Skeletal muscle tissue (tissue), 3 donors: ENCODE measurements at regions not wholly inside any gene's neighbourhood (a gene's known extent, or its start where the extent isn't known, plus 50 kb on each side); places are given as distances from the start of the nearest gene placed in this dataset.

Source experiments
- H3K27ac ChIP-seq: one replicate; pipeline ENCODE4 v1.7.0; 2013; ENCODE audit warnings: mild to moderate bottlenecking, low read depth, low read length, inconsistent platforms
- H3K27me3 ChIP-seq, 3 donors: one replicate each; pipeline ENCODE4 v1.7.0; 2013; ENCODE audit warnings: low read length in 3 of 3; ENCODE audit not compliant: control insufficient read depth in 3 of 3, insufficient read depth in 3 of 3
- H3K36me3 ChIP-seq, 3 donors: one replicate each; pipeline ENCODE4 v1.7.0; 2013; ENCODE audit warnings: low read length in 3 of 3; ENCODE audit not compliant: control insufficient read depth in 3 of 3, insufficient read depth in 3 of 3
- H3K4me1 ChIP-seq, 3 donors: one replicate each; pipeline ENCODE4 v1.7.0; 2013; ENCODE audit warnings: low read length in 3 of 3, mild to moderate bottlenecking in 3 of 3; ENCODE audit not compliant: control insufficient read depth in 3 of 3, insufficient read depth in 3 of 3
- H3K4me3 ChIP-seq, 3 donors: one replicate each; pipeline ENCODE4 v1.7.0; 2013; ENCODE audit warnings: low read length in 3 of 3
- H3K9ac ChIP-seq, 3 donors: one replicate each; pipeline ENCODE4 v1.7.0; 2013; ENCODE audit warnings: low read length in 3 of 3, mild to moderate bottlenecking in 3 of 3, moderate library complexity in 2 of 3, low read depth in 1 of 3
- H3K9me3 ChIP-seq, 3 donors: one replicate each; pipeline ENCODE4 v1.7.0; 2013; ENCODE audit warnings: low read length in 3 of 3; ENCODE audit not compliant: control insufficient read depth in 3 of 3
- donor health status: Osteomylitis.

DNA sequence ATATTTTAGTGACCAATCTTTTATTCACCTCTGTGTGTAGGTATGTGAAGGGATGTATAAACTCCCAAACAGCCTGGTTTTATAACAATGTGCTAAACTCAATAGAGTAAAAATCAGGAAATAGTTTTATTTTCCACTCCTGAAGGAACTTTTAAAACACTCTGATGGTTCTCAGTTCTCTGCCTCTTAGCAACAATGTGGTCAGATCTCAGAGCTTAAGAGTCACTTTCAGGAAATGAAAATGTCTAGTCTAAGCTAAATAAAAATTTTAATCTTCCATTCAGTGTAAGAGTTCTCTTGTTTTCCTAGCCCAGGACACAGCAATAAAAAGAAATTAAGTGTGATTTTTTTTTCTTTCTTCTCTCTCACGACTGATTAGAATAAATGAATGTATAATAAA lies 718.0 kb downstream of the C12orf50 start:
- Histone ChIP-seq H3K4me1 (no peaks in the 10 kb centered on the region), H3K27ac (no peak overlapping the region), H3K9ac (no peak overlapping the region)

DNA sequence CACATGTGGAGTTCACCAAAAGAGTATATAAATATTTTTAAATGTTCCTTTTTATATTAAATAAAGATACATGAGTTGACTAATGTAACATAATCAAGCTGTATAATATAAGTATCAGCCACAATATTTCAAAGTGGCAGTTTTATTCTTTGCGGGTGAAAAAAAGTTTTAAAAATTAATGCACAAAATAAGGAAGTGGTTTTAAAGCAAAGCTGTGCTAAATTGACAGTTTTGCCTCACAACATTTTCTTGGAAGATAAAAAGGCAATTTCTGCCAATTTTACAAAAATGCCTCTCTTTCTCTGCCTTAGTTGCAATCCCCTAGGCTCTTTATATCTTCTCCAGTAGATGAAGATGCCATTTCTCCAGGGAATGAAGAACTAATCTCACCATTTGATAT lies 719.1 kb downstream of the C12orf50 start:
- Histone ChIP-seq H3K9me3 (no peaks in the 10 kb centered on the region), H3K27ac (no peak overlapping the region), H3K27me3 (no peaks in the 10 kb centered on the region), H3K4me3 (no peak overlapping the region), H3K9ac (no peak overlapping the region), H3K36me3 (no peaks in the 10 kb centered on the region), H3K4me1 (no peaks in the 10 kb centered on the region)

More for the DNA sequence above, 718.0 kb downstream of the C12orf50 start:
- no peaks in the 10 kb centered on the region for H3K36me3 ChIP-seq
- H3K9me3 ChIP-seq = no peaks in the 10 kb centered on the region
- no peaks in the 10 kb centered on the region for H3K27me3 ChIP-seq
- H3K4me3 ChIP-seq = no peak overlapping the region

DNA sequence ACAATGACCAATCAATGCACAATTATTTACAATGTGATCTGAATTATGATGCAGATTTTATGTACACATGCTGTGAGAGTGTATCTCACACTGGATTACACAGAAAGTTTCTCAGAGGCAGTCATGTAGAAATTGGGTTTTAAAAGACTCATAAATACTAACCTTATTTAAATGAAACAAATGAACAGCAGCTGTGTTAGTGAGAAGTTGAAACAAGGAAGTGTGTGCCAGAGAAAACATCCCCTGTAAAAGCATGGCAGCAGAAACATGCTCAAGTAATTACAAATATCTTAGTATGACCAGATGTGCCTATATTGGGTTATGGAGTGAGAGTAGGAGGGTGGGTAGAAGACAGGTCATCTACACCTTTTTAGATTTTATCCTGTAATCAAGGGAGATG lies 723.7 kb downstream of the C12orf50 start:
- no peak overlapping the region for H3K27ac ChIP-seq
- no peaks in the 10 kb centered on the region for H3K27me3 ChIP-seq
- H3K9me3 ChIP-seq = no peaks in the 10 kb centered on the region
- no peaks in the 10 kb centered on the region for H3K4me1 ChIP-seq
- H3K9ac ChIP-seq = no peak overlapping the region
- no peak overlapping the region for H3K4me3 ChIP-seq
- no peaks in the 10 kb centered on the region for H3K36me3 ChIP-seq

DNA sequence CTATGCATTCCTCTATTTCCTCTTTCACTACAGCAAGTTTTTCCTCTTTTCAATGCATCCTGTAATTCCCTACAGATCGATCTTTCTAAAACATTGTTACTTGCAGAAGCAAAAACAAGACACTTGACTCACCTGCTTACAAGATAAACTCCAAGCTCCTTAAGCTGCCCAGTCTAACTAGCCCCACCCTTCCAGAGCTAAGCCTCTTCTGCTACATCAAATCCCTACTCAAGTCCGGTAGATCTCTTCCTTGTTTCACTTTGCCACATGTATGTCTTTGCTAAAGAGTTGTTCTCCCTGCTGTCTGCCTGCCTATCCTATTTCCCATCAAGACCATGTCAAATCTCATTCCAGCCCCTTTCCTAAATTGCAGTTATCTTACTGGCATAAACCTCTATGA lies 724.8 kb downstream of the C12orf50 start:
- Histone ChIP-seq H3K9ac (no peak overlapping the region), H3K27me3 (no peaks in the 10 kb centered on the region), H3K36me3 (no peaks in the 10 kb centered on the region), H3K9me3 (no peaks in the 10 kb centered on the region), H3K4me3 (no peak overlapping the region), H3K27ac (no peak overlapping the region), H3K4me1 (no peaks in the 10 kb centered on the region)

DNA sequence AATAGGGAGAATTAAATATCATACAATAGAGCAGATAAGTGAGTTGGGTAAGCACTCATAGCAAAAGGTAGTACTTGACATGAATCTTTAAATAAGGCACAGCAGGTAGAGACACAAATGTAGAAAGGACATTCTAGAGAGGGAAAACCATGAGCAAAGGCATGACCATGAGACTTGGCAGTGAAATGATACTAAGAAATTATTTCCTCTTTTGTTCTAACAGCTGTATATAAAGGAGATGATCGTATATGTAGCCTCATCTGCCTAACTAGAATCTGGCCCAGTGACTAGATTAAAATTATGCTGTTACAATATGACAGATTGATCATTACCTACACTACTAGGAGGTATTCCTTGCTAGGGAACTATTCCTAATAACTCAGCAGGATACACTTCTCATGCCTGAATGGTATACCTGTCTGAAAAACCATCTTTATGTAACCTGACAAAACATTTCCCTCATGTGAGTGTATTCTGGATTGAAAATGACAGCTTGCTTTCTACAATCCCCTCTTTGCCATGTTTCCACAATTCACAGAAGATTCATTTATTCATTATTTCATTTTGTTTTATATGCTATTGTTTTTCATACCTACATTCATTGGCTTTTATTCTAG lies 725.7 kb downstream of the C12orf50 start:
- no peak overlapping the region for H3K4me3 ChIP-seq
- no peaks in the 10 kb centered on the region for H3K9me3 ChIP-seq
- H3K27ac ChIP-seq = no peak overlapping the region
- no peak overlapping the region for H3K9ac ChIP-seq
- H3K27me3 ChIP-seq = no peaks in the 10 kb centered on the region
- no peaks in the 10 kb centered on the region for H3K4me1 ChIP-seq
- H3K36me3 ChIP-seq = no peaks in the 10 kb centered on the region

DNA sequence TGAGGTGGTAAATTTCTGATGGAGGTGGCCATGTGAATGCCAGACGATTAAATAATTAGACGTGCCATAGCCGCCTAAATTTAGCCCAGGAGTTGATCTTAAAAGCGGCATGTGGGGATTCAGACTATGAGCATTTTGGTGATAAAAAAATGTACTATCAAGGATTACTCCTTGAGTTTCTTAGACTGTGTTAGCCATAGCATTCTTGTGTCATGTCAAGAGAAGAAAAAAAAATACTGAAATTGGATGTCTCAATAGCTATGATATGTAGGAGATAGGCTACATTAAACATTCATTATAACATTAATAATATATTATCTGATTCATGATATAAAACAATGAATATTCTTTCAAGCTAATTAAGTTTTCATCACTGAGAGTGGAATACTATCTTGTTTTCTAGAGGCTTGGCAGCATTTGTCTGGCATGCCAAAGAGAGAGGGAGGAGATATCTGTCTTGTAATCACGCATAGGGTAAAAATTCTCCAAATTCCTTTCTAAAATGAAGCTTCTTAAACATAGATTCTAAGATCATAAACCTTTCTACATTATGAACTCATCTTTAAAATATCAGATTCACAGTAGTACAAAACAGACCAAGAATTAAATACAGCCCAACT lies 727.0 kb downstream of the C12orf50 start:
- Histone ChIP-seq H3K9me3 (no peaks in the 10 kb centered on the region), H3K9ac (no peak overlapping the region), H3K4me3 (no peak overlapping the region), H3K36me3 (no peaks in the 10 kb centered on the region), H3K4me1 (no peaks in the 10 kb centered on the region), H3K27me3 (no peaks in the 10 kb centered on the region), H3K27ac (no peak overlapping the region)

DNA sequence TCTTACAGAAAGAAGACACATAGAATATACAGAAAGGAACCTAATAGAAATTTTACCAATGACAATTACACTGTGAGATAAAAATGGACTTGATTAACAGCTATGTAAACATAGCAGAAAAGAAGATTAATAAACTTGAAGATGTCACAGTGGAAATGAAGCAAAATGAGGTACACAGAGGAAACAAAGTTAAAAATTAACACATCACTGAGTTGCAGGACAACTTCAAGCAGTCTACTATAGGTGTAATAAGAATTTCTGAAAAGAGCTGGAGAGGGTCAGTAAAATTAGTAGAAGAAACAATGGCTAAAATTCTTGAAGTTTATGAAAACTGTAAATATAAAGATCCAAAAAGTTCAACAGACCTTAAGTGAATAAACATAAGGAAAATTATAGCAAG lies 738.7 kb downstream of the C12orf50 start:
- no peak overlapping the region for H3K9ac ChIP-seq
- H3K36me3 ChIP-seq = no peaks in the 10 kb centered on the region

DNA sequence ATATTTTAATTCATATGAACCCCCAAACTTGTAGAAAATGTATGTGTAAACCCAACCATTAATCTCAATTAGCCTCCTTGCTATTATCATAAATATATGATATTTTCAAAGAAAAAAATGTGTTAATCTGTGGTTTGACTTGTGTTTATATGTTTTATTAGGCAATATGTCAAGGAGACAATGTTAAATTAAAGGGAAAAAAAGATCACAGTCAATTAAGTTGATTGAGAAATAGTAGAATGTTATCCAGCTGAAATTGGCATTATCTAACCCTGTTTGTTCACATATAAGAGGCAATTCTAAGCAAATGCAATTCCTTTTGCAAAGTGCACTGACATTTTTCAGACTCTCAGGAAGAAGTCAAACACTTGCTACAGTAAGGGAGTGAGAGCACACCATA lies 745.3 kb downstream of the C12orf50 start:
- Histone ChIP-seq H3K27ac (no peak overlapping the region), H3K9me3 (no peaks in the 10 kb centered on the region), H3K27me3 (no peaks in the 10 kb centered on the region), H3K9ac (no peak overlapping the region), H3K36me3 (no peaks in the 10 kb centered on the region), H3K4me1 (no peaks in the 10 kb centered on the region), H3K4me3 (no peak overlapping the region)

More for the DNA sequence above, 738.7 kb downstream of the C12orf50 start:
- Histone ChIP-seq H3K9me3 (peaks cover 0 to 3% (median 0%) of the 10 kb centered on the region in 3 donors), H3K27me3 (no peaks in the 10 kb centered on the region), H3K27ac (no peak overlapping the region), H3K4me3 (no peak overlapping the region), H3K4me1 (no peaks in the 10 kb centered on the region)

DNA sequence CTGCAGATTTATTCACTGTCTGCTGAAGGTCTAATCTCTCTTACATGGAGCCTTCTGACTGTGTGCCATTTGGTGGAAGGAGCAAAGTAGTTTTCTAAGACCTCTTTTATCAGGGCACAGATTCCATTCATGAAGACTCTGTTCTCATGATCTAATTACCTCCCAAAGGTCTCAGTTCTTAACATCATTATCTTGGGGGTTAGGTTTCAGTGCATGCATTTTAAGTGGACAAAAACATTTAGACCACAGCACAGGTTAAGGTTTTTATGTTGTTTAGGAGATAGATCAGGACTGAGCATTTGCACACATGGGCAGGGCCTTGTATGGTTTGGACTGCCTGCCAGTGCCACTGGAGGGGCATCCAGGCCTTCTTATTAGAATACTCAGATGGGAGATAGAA lies 746.1 kb downstream of the C12orf50 start:
- Histone ChIP-seq H3K27ac (no peak overlapping the region), H3K4me1 (no peaks in the 10 kb centered on the region), H3K36me3 (no peaks in the 10 kb centered on the region), H3K9ac (no peak overlapping the region), H3K4me3 (no peak overlapping the region), H3K9me3 (no peaks in the 10 kb centered on the region), H3K27me3 (no peaks in the 10 kb centered on the region)

DNA sequence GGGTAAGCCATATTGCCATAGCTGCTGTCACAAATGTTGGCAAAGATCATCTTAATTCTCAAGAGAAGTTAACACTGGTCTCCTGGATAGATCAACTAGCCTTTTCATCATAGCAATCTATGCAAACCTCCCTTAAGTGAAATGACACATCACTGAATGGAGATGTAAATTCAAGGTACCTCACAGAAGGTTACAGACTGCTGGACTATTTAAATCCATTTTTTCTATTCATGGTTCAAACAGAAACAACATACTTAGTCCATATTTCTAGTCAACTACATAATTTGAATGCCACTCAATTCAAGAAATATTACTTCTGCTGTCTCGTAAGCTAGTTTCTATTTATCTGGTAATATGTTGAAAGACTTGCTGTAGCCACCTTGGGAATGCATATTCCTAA lies 748.3 kb downstream of the C12orf50 start:
- H3K27me3 ChIP-seq = no peaks in the 10 kb centered on the region
- no peaks in the 10 kb centered on the region for H3K36me3 ChIP-seq
- no peaks in the 10 kb centered on the region for H3K9me3 ChIP-seq
- no peak overlapping the region for H3K4me3 ChIP-seq
- no peak overlapping the region for H3K9ac ChIP-seq
- H3K4me1 ChIP-seq = no peaks in the 10 kb centered on the region
- H3K27ac ChIP-seq = no peak overlapping the region
